KMS-11 (cell line): ENCODE measurements at regions not wholly inside any gene's neighbourhood (a gene's known extent, or its start where the extent isn't known, plus 50 kb on each side); places are given as distances from the start of the nearest gene placed in this dataset.

Experiments used
- H2AFZ ChIP-seq: fragments of 200-600 bp; sonication (generic); 2 replicates; pipeline ENCODE4 v1.6.1; 2016; ENCODE audit warnings: antibody characterized with exemption, mixed run types, low read depth
- H3K27ac ChIP-seq: fragments of 200-600 bp; sonication (generic); 2 replicates; pipeline ENCODE4 v1.6.1; 2016; ENCODE audit warnings: mild to moderate bottlenecking, mixed run types
- H3K27me3 ChIP-seq: fragments of 200-600 bp; sonication (generic); 2 replicates; pipeline ENCODE4 v1.6.1; 2017; ENCODE audit warnings: mild to moderate bottlenecking, low read depth, mixed run types, moderate library complexity; ENCODE audit not compliant: insufficient read depth
- H3K36me3 ChIP-seq: fragments of 200-600 bp; sonication (generic); 2 replicates; pipeline ENCODE4 v1.6.1; 2017; ENCODE audit warnings: mild to moderate bottlenecking, mixed run types; ENCODE audit not compliant: insufficient read depth
- H3K4me1 ChIP-seq: fragments of 200-600 bp; sonication (generic); 2 replicates; pipeline ENCODE4 v1.6.1; 2016; ENCODE audit warnings: mild to moderate bottlenecking, low read depth, mixed run types; ENCODE audit not compliant: poor library complexity, severe bottlenecking
- H3K4me2 ChIP-seq: fragments of 200-600 bp; sonication (generic); 2 replicates; pipeline ENCODE4 v1.7.0; 2016; ENCODE audit warnings: mild to moderate bottlenecking, mixed run types
- H3K4me3 ChIP-seq: fragments of 200-600 bp; sonication (generic); IDR thresholded peaks from 2 replicates; pipeline ENCODE4 v1.6.1; 2017; ENCODE audit warnings: low read depth, low read length, mixed read lengths; ENCODE audit not compliant: insufficient read depth
- H3K79me2 ChIP-seq: fragments of 200-600 bp; sonication (generic); 2 replicates; pipeline ENCODE4 v1.6.1; 2016; ENCODE audit warnings: low read depth, mixed run types; ENCODE audit not compliant: insufficient read depth
- H3K9ac ChIP-seq: fragments of 200-600 bp; sonication (generic); 2 replicates; pipeline ENCODE4 v1.6.1; 2016; ENCODE audit warnings: mild to moderate bottlenecking, mixed run types
- H4K20me1 ChIP-seq: fragments of 200-600 bp; sonication (generic); 2 replicates; pipeline ENCODE4 v1.6.1; 2016; ENCODE audit warnings: mild to moderate bottlenecking, mixed run types; ENCODE audit not compliant: insufficient read depth
- CTCF ChIP-seq: fragments of 200-600 bp; sonication (generic); conservative IDR thresholded peaks from 2 replicates; pipeline ENCODE4 v1.6.1; 2017; ENCODE audit warnings: low read depth, mild to moderate bottlenecking, antibody characterized with exemption, low read length, moderate library complexity, mixed read lengths

GRCh38 chr4:65789805-65790204 lies 119.5 kb upstream of the EPHA5 start:
- Histone ChIP-seq H3K36me3 (no peaks in the 10 kb centered on the region), H2AFZ (no peak overlapping the region), H3K27me3 (no peaks in the 10 kb centered on the region), H3K79me2 (no peaks in the 10 kb centered on the region), H3K4me1 (peaks cover 36% of the 10 kb centered on the region), H4K20me1 (no peaks in the 10 kb centered on the region), H3K9ac (no peak overlapping the region), H3K4me3 (no peak overlapping the region), H3K4me2 (no peak overlapping the region; the same call in 1 of the 2 replicates), H3K27ac (no peak overlapping the region)
- no peak for TF ChIP-seq CTCF

- no peak overlapping the region for H3K9ac ChIP-seq
- H3K36me3 ChIP-seq: no peaks in the 10 kb centered on the region
- peaks cover 36% of the 10 kb centered on the region for H3K4me1 ChIP-seq
- H3K27ac ChIP-seq: no peak overlapping the region
- H3K79me2 ChIP-seq: no peaks in the 10 kb centered on the region
- H2AFZ ChIP-seq: no peak overlapping the region
- H3K4me3 ChIP-seq: no peak overlapping the region
- TF ChIP-seq CTCF: no peak
- H4K20me1 ChIP-seq: no peaks in the 10 kb centered on the region
- H3K27me3 ChIP-seq: no peaks in the 10 kb centered on the region
- no peak overlapping the region for H3K4me2 ChIP-seq
These were observed 119.1 kb upstream of the EPHA5 start for GRCh38 chr4:65789341-65789740.

- no peak overlapping the region for H2AFZ ChIP-seq
- H3K79me2 ChIP-seq: no peaks in the 10 kb centered on the region
- H3K9ac ChIP-seq: no peak overlapping the region
- no peak overlapping the region for H3K4me2 ChIP-seq
- H3K4me3 ChIP-seq: no peak overlapping the region
- H3K4me1 ChIP-seq: no peaks in the 10 kb centered on the region
- H4K20me1 ChIP-seq: no peaks in the 10 kb centered on the region
- no peaks in the 10 kb centered on the region for H3K27me3 ChIP-seq
- H3K36me3 ChIP-seq: no peaks in the 10 kb centered on the region
- TF ChIP-seq CTCF: no peak
- H3K27ac ChIP-seq: no peak overlapping the region
These were observed 107.0 kb upstream of the EPHA5 start for GRCh38 chr4:65777270-65777669.

GRCh38 chr4:65773636-65774035 lies 103.3 kb upstream of the EPHA5 start:
- Histone ChIP-seq H3K9ac (no peak overlapping the region), H3K4me3 (no peak overlapping the region), H3K4me2 (no peak overlapping the region), H3K36me3 (no peaks in the 10 kb centered on the region), H3K27me3 (no peaks in the 10 kb centered on the region), H3K4me1 (no peaks in the 10 kb centered on the region), H3K27ac (no peak overlapping the region), H3K79me2 (no peaks in the 10 kb centered on the region), H4K20me1 (no peaks in the 10 kb centered on the region), H2AFZ (no peak overlapping the region)
- TF ChIP-seq CTCF: no peak
